ENCODE measurements at regions not wholly inside any gene's neighbourhood (a gene's known extent, or its start where the extent isn't known, plus 50 kb on each side); places are given as distances from the start of the nearest gene placed in this dataset.

- no peak for DNase-seq (ENCODE audit: low read depth)
Measured at GRCh38 chr11:15584158-15584557, 469.4 kb downstream of the INSC start.

GRCh38 chr11:15585602-15586331, 471.0 kb downstream of the INSC start:
- DNase-seq (ENCODE audit: low read depth) = no peak

- no peak for DNase-seq (ENCODE audit: low read depth)
Measured at GRCh38 chr11:15586741-15587473, 472.2 kb downstream of the INSC start.

GRCh38 chr11:15589070-15589626, 474.4 kb downstream of the INSC start:
- DNase-seq (ENCODE audit: low read depth) = no peak

- no peak for DNase-seq (ENCODE audit: low read depth)
Measured at GRCh38 chr11:15590132-15590531, 475.4 kb downstream of the INSC start.

GRCh38 chr11:15591112-15591537, 476.4 kb downstream of the INSC start:
- DNase-seq (ENCODE audit: low read depth) = no peak

GRCh38 chr11:15594607-15595006, 479.9 kb downstream of the INSC start:
- no peak for DNase-seq (ENCODE audit: low read depth)

- no peak for DNase-seq (ENCODE audit: low read depth)
Measured at GRCh38 chr11:15599376-15599775, 484.7 kb downstream of the INSC start.

- no peak for DNase-seq (ENCODE audit: low read depth)
Measured at GRCh38 chr11:15602047-15602446, 487.3 kb downstream of the INSC start.

- DNase-seq (ENCODE audit: low read depth) = no peak
Measured at GRCh38 chr11:15602785-15603567, 488.3 kb downstream of the INSC start.

- DNase-seq (ENCODE audit: low read depth) = no peak
Measured at GRCh38 chr11:15605094-15605493, 490.4 kb downstream of the INSC start.

- no peak for DNase-seq (ENCODE audit: low read depth)
Measured at GRCh38 chr11:15607361-15608036, 492.8 kb downstream of the INSC start.

GRCh38 chr11:15609445-15609844, 494.7 kb downstream of the INSC start:
- DNase-seq (ENCODE audit: low read depth) = no peak

GRCh38 chr11:15610881-15611280, 496.2 kb downstream of the INSC start:
- DNase-seq (ENCODE audit: low read depth) = no peak

- no peak for DNase-seq (ENCODE audit: low read depth)
Measured at GRCh38 chr11:15613251-15613650, 498.5 kb downstream of the INSC start.

- no peak for DNase-seq (ENCODE audit: low read depth)
Measured at GRCh38 chr11:15613789-15614188, 499.1 kb downstream of the INSC start.

GRCh38 chr11:15615398-15616096, 500.8 kb downstream of the INSC start:
- DNase-seq (ENCODE audit: low read depth) = no peak

- DNase-seq (ENCODE audit: low read depth) = no peak
Measured at GRCh38 chr11:15616130-15617105, 501.7 kb downstream of the INSC start.

- no peak for DNase-seq (ENCODE audit: low read depth)
Measured at GRCh38 chr11:15617126-15617525, 502.4 kb downstream of the INSC start.

GRCh38 chr11:15618583-15619032, 503.9 kb downstream of the INSC start:
- DNase-seq (ENCODE audit: low read depth) = no peak
